H9 (cell line): ENCODE measurements at regions not wholly inside any gene's neighbourhood (a gene's known extent, or its start where the extent isn't known, plus 50 kb on each side); places are given as distances from the start of the nearest gene placed in this dataset.

Experiments
- DNase-seq: peaks from one replicate; pipeline ENCODE4 v3.0.0-alpha.2; 2017
- H2AFZ ChIP-seq: one replicate; pipeline ENCODE4 v1.6.1; 2013; ENCODE audit warnings: mild to moderate bottlenecking, low read length, control low read depth, moderate library complexity
- H2AK5ac ChIP-seq: 2 replicates; pipeline ENCODE4 v1.6.1; 2013; ENCODE audit warnings: low read length, control low read depth, mixed read lengths; ENCODE audit not compliant: insufficient read length
- H2BK120ac ChIP-seq: one replicate; pipeline ENCODE4 v1.6.1; 2013; ENCODE audit warnings: low read depth, mild to moderate bottlenecking, low read length, control low read depth, inconsistent platforms; ENCODE audit not compliant: poor library complexity, severe bottlenecking
- H2BK12ac ChIP-seq: 2 replicates; pipeline ENCODE4 v1.6.1; 2013; ENCODE audit warnings: low read length, control low read depth, mixed read lengths, low read depth; ENCODE audit not compliant: insufficient read length
- H2BK15ac ChIP-seq: 2 replicates; pipeline ENCODE4 v1.6.1; 2013; ENCODE audit warnings: low read depth, low read length, control low read depth
- H2BK20ac ChIP-seq: one replicate; pipeline ENCODE4 v1.6.1; 2013; ENCODE audit warnings: low read depth, mild to moderate bottlenecking, low read length, control low read depth, inconsistent platforms; ENCODE audit not compliant: poor library complexity, severe bottlenecking
- H2BK5ac ChIP-seq: 2 replicates; pipeline ENCODE4 v1.6.1; 2013; ENCODE audit warnings: low read length, control low read depth, mixed read lengths; ENCODE audit not compliant: insufficient read length
- H3K14ac ChIP-seq: 2 replicates; pipeline ENCODE4 v1.6.1; 2013; ENCODE audit warnings: low read length, control low read depth; ENCODE audit not compliant: insufficient read depth
- H3K18ac ChIP-seq: 2 replicates; pipeline ENCODE4 v1.6.1; 2013; ENCODE audit warnings: low read depth, mild to moderate bottlenecking, mixed read lengths, low read length, control low read depth; ENCODE audit not compliant: insufficient read length
- H3K23ac ChIP-seq: 2 replicates; pipeline ENCODE4 v1.6.1; 2013; ENCODE audit warnings: low read length, control low read depth, mixed read lengths, low read depth; ENCODE audit not compliant: insufficient read length
- H3K23me2 ChIP-seq: 2 replicates; pipeline ENCODE4 v1.6.1; 2013; ENCODE audit warnings: low read depth, mild to moderate bottlenecking, mixed read lengths, low read length, control low read depth; ENCODE audit not compliant: insufficient read length, poor library complexity, severe bottlenecking
- H3K27ac ChIP-seq: 2 replicates; pipeline ENCODE4 v1.5.1; 2013; ENCODE audit warnings: low read length, control low read depth, mixed read lengths, low read depth; ENCODE audit not compliant: insufficient read length
- H3K27me3 ChIP-seq: 2 replicates; pipeline ENCODE4 v1.6.1; 2013; ENCODE audit warnings: low read length, control low read depth, inconsistent platforms; ENCODE audit not compliant: insufficient read depth
- H3K4ac ChIP-seq: 2 replicates; pipeline ENCODE4 v1.6.1; 2013; ENCODE audit warnings: low read depth, mild to moderate bottlenecking, control low read depth, inconsistent platforms, low read length, moderate library complexity
- H3K4me1 ChIP-seq: 2 replicates; pipeline ENCODE4 v1.6.1; 2013; ENCODE audit warnings: low read length, control low read depth, inconsistent platforms; ENCODE audit not compliant: insufficient read depth
- H3K4me2 ChIP-seq: 2 replicates; pipeline ENCODE4 v1.6.1; 2013; ENCODE audit warnings: low read length, control low read depth, mixed read lengths; ENCODE audit not compliant: insufficient read length, insufficient read depth
- H3K56ac ChIP-seq: 2 replicates; pipeline ENCODE4 v1.6.1; 2013; ENCODE audit warnings: low read depth, mild to moderate bottlenecking, mixed read lengths, low read length, control low read depth; ENCODE audit not compliant: insufficient read length
- H3K79me1 ChIP-seq: 2 replicates; pipeline ENCODE4 v1.6.1; 2013; ENCODE audit warnings: low read depth, mild to moderate bottlenecking, moderate library complexity, low read length, control low read depth, inconsistent platforms; ENCODE audit not compliant: insufficient read depth, poor library complexity, severe bottlenecking
- H3K79me2 ChIP-seq: 2 replicates; pipeline ENCODE4 v1.6.1; 2013; ENCODE audit warnings: low read length, control low read depth, inconsistent platforms; ENCODE audit not compliant: insufficient read depth
- H3K9ac ChIP-seq: 2 replicates; pipeline ENCODE4 v1.6.1; 2013; ENCODE audit warnings: low read length, control low read depth, mixed read lengths; ENCODE audit not compliant: insufficient read length; ENCODE audit errors: extremely low read depth
- H3K9me3 ChIP-seq: one replicate; pipeline ENCODE4 v1.6.1; 2013; ENCODE audit warnings: low read depth, low read length, inconsistent platforms; ENCODE audit not compliant: control insufficient read depth
- H3T11ph ChIP-seq: one replicate; pipeline ENCODE4 v1.6.1; 2013; ENCODE audit warnings: mild to moderate bottlenecking, low read length, control low read depth, inconsistent platforms
- H4K20me1 ChIP-seq: one replicate; pipeline ENCODE4 v1.6.1; 2013; ENCODE audit not compliant: control insufficient read depth, insufficient read length, insufficient read depth
- H4K5ac ChIP-seq: 2 replicates; pipeline ENCODE4 v1.6.1; 2013; ENCODE audit warnings: low read depth, mild to moderate bottlenecking, mixed read lengths, low read length, control low read depth; ENCODE audit not compliant: insufficient read length
- H4K8ac ChIP-seq: replicated peaks from 2 replicates; pipeline ENCODE4 v1.6.1; 2013; ENCODE audit warnings: low read length, control low read depth, mixed read lengths, low read depth; ENCODE audit not compliant: insufficient read length
- H4K91ac ChIP-seq: 2 replicates; pipeline ENCODE4 v1.6.1; 2013; ENCODE audit warnings: low read depth, mild to moderate bottlenecking, moderate library complexity, mixed read lengths, low read length, control low read depth; ENCODE audit not compliant: insufficient read length
- H3K27ac Mint-ChIP-seq, 3 experiments: 2 replicates in 2 of 3; 3 replicates in 1 of 3; pipeline ENCODE4 v1.8.0; 2020 to 2021; ENCODE audit warnings: mixed read lengths in 3 of 3, mild to moderate bottlenecking in 1 of 3, moderate library complexity in 1 of 3
- H3K27me3 Mint-ChIP-seq: 2 replicates; pipeline ENCODE4 v1.8.0; 2021; ENCODE audit warnings: low read depth, mild to moderate bottlenecking, moderate library complexity, mixed read lengths
- H3K36me3 Mint-ChIP-seq, 3 experiments: 2 replicates in 2 of 3; 3 replicates in 1 of 3; pipeline ENCODE4 v1.8.0; 2020 to 2021; ENCODE audit warnings: low read depth in 3 of 3, mixed read lengths in 3 of 3; ENCODE audit not compliant: insufficient read depth in 1 of 3
- H3K4me1 Mint-ChIP-seq, 2 experiments: 2 replicates each; pipeline ENCODE4 v1.8.0; 2020; ENCODE audit warnings: mixed read lengths in 2 of 2
- H3K4me3 Mint-ChIP-seq, 2 experiments: 2 replicates in 1 of 2; 3 replicates in 1 of 2; pipeline ENCODE4 v1.8.0; 2020 to 2021; ENCODE audit warnings: mild to moderate bottlenecking in 2 of 2, mixed read lengths in 2 of 2, moderate library complexity in 1 of 2
- H3K9me3 Mint-ChIP-seq, 2 experiments: 2 replicates in 1 of 2; 3 replicates in 1 of 2; pipeline ENCODE4 v1.8.0; 2020; ENCODE audit warnings: mild to moderate bottlenecking in 2 of 2, mixed read lengths in 2 of 2, moderate library complexity in 1 of 2
- whole genome bisulfite sequencing: extraction: QIAGEN DNeasy Blood & Tissue Kit; methylation state at CpG from one replicate; pipeline ENCODE4 v1.1.7; 2013; ENCODE audit warnings: missing lambda C conversion rate, low lambda C conversion rate, mixed read lengths; ENCODE audit not compliant: insufficient read length; ENCODE audit errors: extremely low coverage; 5-methylcytosine and 5-hydroxymethylcytosine counted together
- TF ChIP-seq, protein P1 (sequence below): fragments of 200-600 bp; sonication (generic); conservative IDR thresholded peaks from 3 replicates; pipeline ENCODE4 v1.8.0; 2021; ENCODE audit warnings: antibody characterized with exemption, mild to moderate bottlenecking

DNA sequence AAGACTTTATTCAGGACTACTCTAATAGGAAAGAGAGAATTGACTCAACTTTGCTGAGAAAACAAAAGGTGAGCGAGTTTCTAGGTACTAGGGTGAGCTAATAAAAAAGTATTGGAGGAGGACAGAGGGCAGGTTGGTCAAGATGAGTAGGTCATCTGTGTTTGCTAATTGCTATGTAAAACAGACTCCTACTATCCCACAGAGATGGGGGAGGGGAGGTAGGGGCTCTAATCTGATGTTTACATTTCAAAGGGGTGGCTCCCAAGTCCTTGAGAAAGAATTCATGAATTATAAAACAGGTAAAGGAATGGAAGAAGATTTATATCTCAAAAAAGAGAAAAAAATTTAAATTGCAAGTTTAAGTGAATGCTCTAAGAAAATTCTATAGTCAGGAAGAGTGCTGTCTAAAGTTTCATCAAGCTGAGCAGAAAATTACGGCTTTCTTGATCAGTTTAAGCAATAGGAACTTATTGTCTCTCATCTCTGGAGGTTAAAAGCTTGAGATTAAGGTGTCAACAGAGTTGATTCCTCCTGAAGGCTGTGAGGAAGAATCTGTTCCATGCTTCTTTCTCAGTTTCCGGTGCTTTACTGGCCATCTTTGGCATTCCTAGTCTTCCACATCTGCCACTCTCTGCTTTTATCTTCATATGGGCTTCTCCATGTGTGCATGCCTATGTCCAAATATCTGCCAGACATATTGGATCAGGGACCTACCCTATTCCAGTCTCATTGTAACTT is 790.3 kb downstream of the SLITRK5 start:
- DNase-seq, result peak; percentile 55
- no peak overlapping the region for H2AK5ac ChIP-seq
- TF ChIP-seq, protein P1, sequence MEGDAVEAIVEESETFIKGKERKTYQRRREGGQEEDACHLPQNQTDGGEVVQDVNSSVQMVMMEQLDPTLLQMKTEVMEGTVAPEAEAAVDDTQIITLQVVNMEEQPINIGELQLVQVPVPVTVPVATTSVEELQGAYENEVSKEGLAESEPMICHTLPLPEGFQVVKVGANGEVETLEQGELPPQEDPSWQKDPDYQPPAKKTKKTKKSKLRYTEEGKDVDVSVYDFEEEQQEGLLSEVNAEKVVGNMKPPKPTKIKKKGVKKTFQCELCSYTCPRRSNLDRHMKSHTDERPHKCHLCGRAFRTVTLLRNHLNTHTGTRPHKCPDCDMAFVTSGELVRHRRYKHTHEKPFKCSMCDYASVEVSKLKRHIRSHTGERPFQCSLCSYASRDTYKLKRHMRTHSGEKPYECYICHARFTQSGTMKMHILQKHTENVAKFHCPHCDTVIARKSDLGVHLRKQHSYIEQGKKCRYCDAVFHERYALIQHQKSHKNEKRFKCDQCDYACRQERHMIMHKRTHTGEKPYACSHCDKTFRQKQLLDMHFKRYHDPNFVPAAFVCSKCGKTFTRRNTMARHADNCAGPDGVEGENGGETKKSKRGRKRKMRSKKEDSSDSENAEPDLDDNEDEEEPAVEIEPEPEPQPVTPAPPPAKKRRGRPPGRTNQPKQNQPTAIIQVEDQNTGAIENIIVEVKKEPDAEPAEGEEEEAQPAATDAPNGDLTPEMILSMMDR, result no peak

More for the DNA sequence above, 790.3 kb downstream of the SLITRK5 start:
- Histone ChIP-seq H2BK5ac (no peak overlapping the region), H4K5ac (no peak overlapping the region), H3K23me2 (no peaks in the 10 kb centered on the region), H4K91ac (no peak overlapping the region), H3T11ph (no peak overlapping the region), H3K79me1 (no peaks in the 10 kb centered on the region), H2BK20ac (no peak overlapping the region), H3K23ac (no peak overlapping the region), H3K56ac (no peak overlapping the region), H3K14ac (no peak overlapping the region), H3K9ac (no peak overlapping the region), H3K4me1 (peaks cover 4% of the 10 kb centered on the region; the same call in 1 of the 2 replicates), H3K18ac (no peak overlapping the region), H2BK120ac (no peak overlapping the region), H4K20me1 (no peaks in the 10 kb centered on the region), H3K9me3 (no peaks in the 10 kb centered on the region), H3K4me2 (peak overlapping the region; percentile 41), H3K79me2 (no peaks in the 10 kb centered on the region), H2AFZ (no peak overlapping the region), H3K27me3 (no peaks in the 10 kb centered on the region), H3K4ac (no peak overlapping the region), H2BK12ac (no peak overlapping the region), H2BK15ac (no peak overlapping the region), H3K27ac (peak overlapping the region; percentile 47), H4K8ac (no peak overlapping the region)
- Mint-ChIP-seq H3K9me3 (peaks cover 8 to 12% of the 10 kb centered on the region in 2 experiments), H3K36me3 (peaks cover 8 to 38% (median 11%) of the 10 kb centered on the region in 3 experiments), H3K27ac (peak overlapping the region; percentile 58 to 88 (median 88); a peak in 6 of 7 replicates), H3K4me1 (peaks cover 42 to 47% of the 10 kb centered on the region in 2 experiments), H3K27me3 (no peaks in the 10 kb centered on the region), H3K4me3 (peak overlapping the region in 1 of 2 experiments; percentile 16; a peak in 2 of 5 replicates)
- WGBS, result no CpG with 5 or more reads among the region's 3 CpGs
